B cell (primary cell): ENCODE measurements at regions not wholly inside any gene's neighbourhood (a gene's known extent, or its start where the extent isn't known, plus 50 kb on each side); places are given as distances from the start of the nearest gene placed in this dataset.

Source experiments
- ATAC-seq: fragments of 200-7000 bp; cut with Tn5 transposase; one replicate; pipeline ENCODE4 v1.10.0; 2021; ENCODE audit warnings: low read depth, mild to moderate bottlenecking, moderate number of reproducible peaks, moderate library complexity
- CTCF ChIA-PET: fragments of 350-600 bp; sonication (Branson Sonifier 250); formaldehyde crosslinking; loops from one replicate; lab custom pipeline; 2021; ENCODE audit warnings: antibody characterized with exemption, inconsistent platforms; lab: Charles Lee
- POLR2A ChIA-PET: fragments of 350-600 bp; sonication (Branson Sonifier 250); formaldehyde crosslinking; loops from one replicate; lab custom pipeline; 2021; ENCODE audit warnings: antibody characterized with exemption; lab: Charles Lee
- DNase-seq: peaks from one replicate; pipeline ENCODE4 v3.0.0; 2013
- H2AFZ ChIP-seq: 2 replicates; pipeline ENCODE4 v1.6.1; 2012; ENCODE audit warnings: mild to moderate bottlenecking, low read depth, low read length; ENCODE audit not compliant: insufficient read depth, poor library complexity, severe bottlenecking
- H3K27ac ChIP-seq, 2 donors: 1 replicate in 1 of 2; 2 replicates in 1 of 2; pipeline ENCODE4 v1.5.1; 2012 to 2013; ENCODE audit warnings: low read length in 2 of 2, mild to moderate bottlenecking in 2 of 2, moderate library complexity in 1 of 2
- H3K27me3 ChIP-seq, 4 experiments: fragments of 200-600 bp in 1 of 4; sonication (generic) in 1 of 4; replicated peaks in 1 of 4; 1 replicate in 2 of 4; 2 replicates in 2 of 4; pipeline versions ENCODE4 v1.6.1 to v1.7.0; 2013 to 2016; ENCODE audit warnings: low read length in 3 of 4, mild to moderate bottlenecking in 2 of 4, mixed read lengths in 1 of 4, moderate library complexity in 1 of 4; ENCODE audit not compliant: insufficient read depth in 4 of 4, control insufficient read depth in 3 of 4; ENCODE audit errors: control extremely low read depth in 1 of 4
- H3K36me3 ChIP-seq, 2 experiments: replicated peaks in 1 of 2; 1 replicate in 1 of 2; 2 replicates in 1 of 2; pipeline versions ENCODE4 v1.6.1 to v1.7.1; 2013; ENCODE audit warnings: low read length in 1 of 2; ENCODE audit not compliant: insufficient read depth in 2 of 2, control insufficient read depth in 1 of 2; ENCODE audit errors: control extremely low read depth in 1 of 2, extremely low read depth in 1 of 2
- H3K4me1 ChIP-seq, 2 donors: fragments of 200-600 bp in 1 of 2; sonication (generic) in 1 of 2; 1 replicate in 1 of 2; 2 replicates in 1 of 2; pipeline versions ENCODE4 v1.5.1 to v1.6.1; 2013 to 2017; ENCODE audit warnings: low read length in 2 of 2; ENCODE audit not compliant: control insufficient read depth in 2 of 2, insufficient read depth in 2 of 2
- H3K4me2 ChIP-seq: replicated peaks from 2 replicates; pipeline ENCODE3; 2012; ENCODE audit warnings: mild to moderate bottlenecking, low read depth, low read length; ENCODE audit not compliant: poor library complexity, severe bottlenecking
- H3K4me3 ChIP-seq, 5 experiments: fragments of 200-600 bp in 1 of 5; sonication (generic) in 1 of 5; 1 replicate in 3 of 5; 2 replicates in 2 of 5; pipeline versions ENCODE4 v1.5.1 to v1.7.0; 2011 to 2016; ENCODE audit warnings: low read length in 4 of 5, mild to moderate bottlenecking in 4 of 5, low read depth in 2 of 5, control low read depth in 1 of 5, moderate library complexity in 1 of 5; ENCODE audit not compliant: insufficient read depth in 1 of 5; ENCODE audit errors: control extremely low read depth in 1 of 5, extremely low read depth in 1 of 5
- H3K79me2 ChIP-seq: fragments of 200-600 bp; sonication (generic); one replicate; pipeline ENCODE4 v1.6.0; 2016; ENCODE audit warnings: low read length; ENCODE audit not compliant: control insufficient read depth, insufficient read depth
- H3K9ac ChIP-seq: fragments of 200-600 bp; sonication (generic); 2 replicates; pipeline ENCODE4 v1.6.1; 2017; ENCODE audit warnings: mild to moderate bottlenecking, low read length, moderate library complexity
- H3K9me3 ChIP-seq, 3 donors: one replicate each; pipeline versions ENCODE4 v1.6.1 to v1.7.1; 2013; ENCODE audit warnings: low read length in 2 of 3; ENCODE audit not compliant: control insufficient read depth in 2 of 3, insufficient read depth in 1 of 3; ENCODE audit errors: control extremely low read depth in 1 of 3
- H4K20me1 ChIP-seq: 2 replicates; pipeline ENCODE4 v1.6.0; 2012; ENCODE audit warnings: mild to moderate bottlenecking, low read length; ENCODE audit not compliant: insufficient read depth, control insufficient read depth, poor library complexity, severe bottlenecking
- H3K27ac Mint-ChIP-seq: one replicate; pipeline ENCODE4 v1.8.0; 2021; ENCODE audit warnings: mixed read lengths
- H3K27me3 Mint-ChIP-seq: one replicate; pipeline ENCODE4 v1.8.0; 2021; ENCODE audit warnings: mixed read lengths
- H3K4me1 Mint-ChIP-seq: one replicate; pipeline ENCODE4 v1.8.0; 2021; ENCODE audit warnings: mixed read lengths
- H3K4me3 Mint-ChIP-seq: one replicate; pipeline ENCODE4 v1.8.0; 2021; ENCODE audit warnings: mixed read lengths
- H3K9me3 Mint-ChIP-seq: one replicate; pipeline ENCODE4 v1.8.0; 2022; ENCODE audit warnings: mixed read lengths; ENCODE audit not compliant: insufficient read depth
- CTCF ChIP-seq: fragments of 200-600 bp; IDR thresholded peaks from one replicate; pipeline ENCODE4 v1.8.0; 2022; ENCODE audit warnings: antibody characterized with exemption, mild to moderate bottlenecking
- EZH2 ChIP-seq: IDR thresholded peaks from 2 replicates; pipeline ENCODE4 v1.6.1; 2012; ENCODE audit warnings: borderline replicate concordance, low read depth, mild to moderate bottlenecking, moderate library complexity, low read length; ENCODE audit not compliant: insufficient read depth, poor library complexity, severe bottlenecking
- WGBS: methylation state at CpG from one replicate; pipeline ENCODE4 v1.1.5; 2013; ENCODE audit warnings: missing lambda C conversion rate; ENCODE audit not compliant: insufficient coverage; 5-methylcytosine and 5-hydroxymethylcytosine counted together
- intact Hi-C: fragments of 100-400 bp; cut with micrococcal nuclease; formaldehyde crosslinking; loops from one replicate; pipeline ENCODE4 v1.10.0; 2022

GRCh38 chr11:122487669-122488068 is 167.9 kb upstream of the UBASH3B start:
- Histone ChIP-seq H3K9ac (no peak overlapping the region), H3K4me2 (no peak overlapping the region), H3K79me2 (no peaks in the 10 kb centered on the region), H3K27ac (no peak overlapping the region), H3K4me1 (no peaks in the 10 kb centered on the region), H3K4me3 (no peak overlapping the region), H3K27me3 (no peaks in the 10 kb centered on the region), H3K36me3 (no peaks in the 10 kb centered on the region), H4K20me1 (no peaks in the 10 kb centered on the region), H2AFZ (no peak overlapping the region), H3K9me3 (peaks cover 0 to 4% (median 0%) of the 10 kb centered on the region in 3 donors)
- Mint-ChIP-seq H3K9me3 (peaks cover 6% of the 10 kb centered on the region), H3K27ac (no peak overlapping the region), H3K4me3 (no peak overlapping the region), H3K4me1 (no peaks in the 10 kb centered on the region), H3K27me3 (peaks cover 8% of the 10 kb centered on the region)
- DNase-seq (no peak), ATAC-seq (no peak)
- intact Hi-C loops = no loop called here
- TF ChIP-seq CTCF (no peak), EZH2 (no peak)
- WGBS = 100% methylated on average over 1 of the region's 3 CpGs
- CTCF ChIA-PET = no interaction called here
- POLR2A ChIA-PET = no interaction called here

- Histone ChIP-seq H3K79me2 (no peaks in the 10 kb centered on the region), H3K4me3 (no peak overlapping the region), H3K36me3 (no peaks in the 10 kb centered on the region), H3K27ac (no peak overlapping the region), H3K27me3 (no peaks in the 10 kb centered on the region), H2AFZ (no peak overlapping the region), H3K4me1 (no peaks in the 10 kb centered on the region), H3K9me3 (peaks cover 0 to 4% (median 0%) of the 10 kb centered on the region in 3 donors), H3K9ac (no peak overlapping the region), H3K4me2 (no peak overlapping the region), H4K20me1 (no peaks in the 10 kb centered on the region)
- Mint-ChIP-seq H3K4me1 (no peaks in the 10 kb centered on the region), H3K9me3 (peaks cover 6% of the 10 kb centered on the region), H3K27ac (no peak overlapping the region), H3K27me3 (peaks cover 3% of the 10 kb centered on the region), H3K4me3 (no peak overlapping the region)
- ATAC-seq (no peak), DNase-seq (no peak)
- CTCF ChIA-PET = no interaction called here
- 75% methylated on average over 3 of the region's 5 CpGs for WGBS
- intact Hi-C loops = no loop called here
- POLR2A ChIA-PET = no interaction called here
- TF ChIP-seq EZH2 (no peak), CTCF (no peak)
These were observed 168.6 kb upstream of the UBASH3B start for GRCh38 chr11:122486793-122487495.
